ENCODE measurements at regions not wholly inside any gene's neighbourhood (a gene's known extent, or its start where the extent isn't known, plus 50 kb on each side); places are given as distances from the start of the nearest gene placed in this dataset.

- DNase-seq, result no peak
Observed at GRCh38 chr10:9188022-9188810, 1133.7 kb downstream of the GATA3 start.

GRCh38 chr10:9189448-9189847 is 1135.0 kb downstream of the GATA3 start:
- DNase-seq, result no peak

- DNase-seq, result no peak
Observed at GRCh38 chr10:9193120-9193519, 1138.6 kb downstream of the GATA3 start.

GRCh38 chr10:9195385-9195784 is 1140.9 kb downstream of the GATA3 start:
- DNase-seq, result no peak

- no peak for DNase-seq
Observed at GRCh38 chr10:9198611-9199010, 1144.1 kb downstream of the GATA3 start.

GRCh38 chr10:9205558-9205957 is 1151.1 kb downstream of the GATA3 start:
- no peak for DNase-seq

GRCh38 chr10:9209105-9209798 is 1154.8 kb downstream of the GATA3 start:
- DNase-seq, result peak; percentile 73

GRCh38 chr10:9211228-9211627 is 1156.7 kb downstream of the GATA3 start:
- DNase-seq, result no peak

- DNase-seq, result no peak
Observed at GRCh38 chr10:9214618-9215017, 1160.1 kb downstream of the GATA3 start.

GRCh38 chr10:9215121-9215520 is 1160.6 kb downstream of the GATA3 start:
- DNase-seq, result no peak

GRCh38 chr10:9219860-9220259 is 1165.4 kb downstream of the GATA3 start:
- DNase-seq, result no peak

GRCh38 chr10:9222917-9223316 is 1168.4 kb downstream of the GATA3 start:
- DNase-seq, result no peak

GRCh38 chr10:9227679-9228365 is 1173.3 kb downstream of the GATA3 start:
- DNase-seq, result no peak

- DNase-seq, result no peak
Observed at GRCh38 chr10:9228771-9229170, 1174.3 kb downstream of the GATA3 start.

- DNase-seq, result peak; percentile 6
Observed at GRCh38 chr10:9229702-9230244, 1175.3 kb downstream of the GATA3 start.

- no peak for DNase-seq
Observed at GRCh38 chr10:9230625-9231024, 1176.1 kb downstream of the GATA3 start.

- no peak for DNase-seq
Observed at GRCh38 chr10:9234191-9234590, 1179.7 kb downstream of the GATA3 start.

- DNase-seq, result no peak
Observed at GRCh38 chr10:9238041-9238440, 1183.6 kb downstream of the GATA3 start.

GRCh38 chr10:9239298-9239697 is 1184.8 kb downstream of the GATA3 start:
- DNase-seq, result no peak

- DNase-seq, result no peak
Observed at GRCh38 chr10:9243941-9244411, 1189.5 kb downstream of the GATA3 start.

GRCh38 chr10:9244864-9245263 is 1190.4 kb downstream of the GATA3 start:
- DNase-seq, result no peak

- DNase-seq, result no peak
Observed at GRCh38 chr10:9253121-9253520, 1198.6 kb downstream of the GATA3 start.

GRCh38 chr10:9254353-9254752 is 1199.9 kb downstream of the GATA3 start:
- DNase-seq, result no peak
